NCI-H345 treated with DMSO at 0.1 percent for 48 hours (cell line): ENCODE measurements at regions not wholly inside any gene's neighbourhood (a gene's known extent, or its start where the extent isn't known, plus 50 kb on each side); places are given as distances from the start of the nearest gene placed in this dataset.

ENCODE experiments used
- DNase-seq: peaks from one replicate; lab custom pipeline; 2025; ENCODE audit not compliant: unreplicated experiment; lab: John Stamatoyannopoulos, UW

GRCh38 chr3:118754406-118755252, 280.0 kb downstream of the IGSF11 start:
- no peak for DNase-seq

- DNase-seq = no peak
Observed at GRCh38 chr3:118755253-118755801, 279.3 kb downstream of the IGSF11 start.

- DNase-seq = no peak
Observed at GRCh38 chr3:118760585-118761290, 273.9 kb downstream of the IGSF11 start.

- DNase-seq = no peak
Observed at GRCh38 chr3:118761291-118761606, 273.4 kb downstream of the IGSF11 start.

GRCh38 chr3:118765636-118766305, 268.9 kb downstream of the IGSF11 start:
- DNase-seq = no peak

GRCh38 chr3:118766306-118766669, 268.4 kb downstream of the IGSF11 start:
- DNase-seq = no peak

GRCh38 chr3:118772036-118772435, 262.6 kb downstream of the IGSF11 start:
- no peak for DNase-seq

GRCh38 chr3:118772547-118773011, 262.1 kb downstream of the IGSF11 start:
- DNase-seq = no peak

GRCh38 chr3:118775021-118775420, 259.6 kb downstream of the IGSF11 start:
- no peak for DNase-seq

GRCh38 chr3:118778201-118778600, 256.4 kb downstream of the IGSF11 start:
- no peak for DNase-seq

GRCh38 chr3:118781232-118781631, 253.4 kb downstream of the IGSF11 start:
- no peak for DNase-seq

- no peak for DNase-seq
Observed at GRCh38 chr3:118781839-118782238, 252.8 kb downstream of the IGSF11 start.

GRCh38 chr3:118782755-118783202, 251.9 kb downstream of the IGSF11 start:
- no peak for DNase-seq

- no peak for DNase-seq
Observed at GRCh38 chr3:118785415-118785814, 249.2 kb downstream of the IGSF11 start.

GRCh38 chr3:118791246-118791645, 243.4 kb downstream of the IGSF11 start:
- DNase-seq = no peak

GRCh38 chr3:118792191-118792590, 242.5 kb downstream of the IGSF11 start:
- DNase-seq = no peak

- DNase-seq = no peak
Observed at GRCh38 chr3:118793176-118793575, 241.5 kb downstream of the IGSF11 start.

- no peak for DNase-seq
Observed at GRCh38 chr3:118799303-118799702, 235.3 kb downstream of the IGSF11 start.

GRCh38 chr3:118801899-118802298, 232.7 kb downstream of the IGSF11 start:
- DNase-seq = no peak

GRCh38 chr3:118802325-118803095, 232.1 kb downstream of the IGSF11 start:
- DNase-seq = no peak

- no peak for DNase-seq
Observed at GRCh38 chr3:118803096-118803476, 231.6 kb downstream of the IGSF11 start.
